OCI-LY7 (cell line): ENCODE measurements at regions not wholly inside any gene's neighbourhood (a gene's known extent, or its start where the extent isn't known, plus 50 kb on each side); places are given as distances from the start of the nearest gene placed in this dataset.

Experiments used
- CTCF ChIP-seq: fragments of 200-600 bp; sonication (generic); conservative IDR thresholded peaks from 2 replicates; pipeline ENCODE4 v1.5.1; 2014; ENCODE audit warnings: mild to moderate bottlenecking, antibody characterized with exemption, low read length, moderate library complexity, mixed read lengths
- EZH2phosphoT487 ChIP-seq: fragments of 200-600 bp; sonication (generic); IDR thresholded peaks from 2 replicates; pipeline ENCODE4 v1.6.1; 2018; ENCODE audit warnings: low read depth, borderline replicate concordance, mild to moderate bottlenecking, mixed run types, antibody characterized with exemption, low read length, moderate library complexity, mixed read lengths

- TF ChIP-seq CTCF (no peak), EZH2phosphoT487 (no peak)
Observed at GRCh38 chr3:95048564-95048963, 985.7 kb downstream of the NSUN3 start.
